GM18511 (cell line): ENCODE measurements at regions not wholly inside any gene's neighbourhood (a gene's known extent, or its start where the extent isn't known, plus 50 kb on each side); places are given as distances from the start of the nearest gene placed in this dataset.

Source experiments
- ATAC-seq: cut with Tn5 transposase; IDR thresholded peaks from one replicate; pipeline ENCODE4 v1.9.1; 2021; ENCODE audit warnings: mild to moderate bottlenecking, moderate library complexity; ENCODE audit not compliant: unreplicated experiment

- no peak for ATAC-seq
Measured at GRCh38 chr1:238089615-238090014, 198.9 kb upstream of the ZP4 start.

- ATAC-seq, result no peak
Measured at GRCh38 chr1:238088560-238089290, 198.0 kb upstream of the ZP4 start.

- ATAC-seq, result no peak
Measured at GRCh38 chr1:238073991-238074390, 183.3 kb upstream of the ZP4 start.

GRCh38 chr1:238071061-238071460 lies 180.3 kb upstream of the ZP4 start:
- ATAC-seq, result no peak

- ATAC-seq, result peak; percentile 46
Measured at GRCh38 chr1:238063454-238063853, 172.7 kb upstream of the ZP4 start.

GRCh38 chr1:238061967-238062613 lies 171.4 kb upstream of the ZP4 start:
- ATAC-seq, result peak; percentile 58

- ATAC-seq, result peak; percentile 58
Measured at GRCh38 chr1:238060061-238060460, 169.3 kb upstream of the ZP4 start.

- no peak for ATAC-seq
Measured at GRCh38 chr1:238052496-238053266, 162.0 kb upstream of the ZP4 start.

- ATAC-seq, result no peak
Measured at GRCh38 chr1:238029126-238029525, 138.4 kb upstream of the ZP4 start.

- no peak for ATAC-seq
Measured at GRCh38 chr1:238027366-238027765, 136.6 kb upstream of the ZP4 start.

GRCh38 chr1:238023137-238023536 lies 132.4 kb upstream of the ZP4 start:
- ATAC-seq, result no peak

- ATAC-seq, result no peak
Measured at GRCh38 chr1:238018214-238018613, 127.5 kb upstream of the ZP4 start.

- no peak for ATAC-seq
Measured at GRCh38 chr1:238006779-238007178, 116.1 kb upstream of the ZP4 start.

GRCh38 chr1:238005116-238005515 lies 114.4 kb upstream of the ZP4 start:
- ATAC-seq, result no peak

- ATAC-seq, result no peak
Measured at GRCh38 chr1:238001818-238002217, 111.1 kb upstream of the ZP4 start.

- ATAC-seq, result no peak
Measured at GRCh38 chr1:237999426-238000052, 108.8 kb upstream of the ZP4 start.

GRCh38 chr1:237998581-237998980 lies 107.9 kb upstream of the ZP4 start:
- no peak for ATAC-seq

GRCh38 chr1:237983496-237983895 lies 92.8 kb upstream of the ZP4 start:
- ATAC-seq, result no peak

- no peak for ATAC-seq
Measured at GRCh38 chr1:237981223-237981622, 90.5 kb upstream of the ZP4 start.

- no peak for ATAC-seq
Measured at GRCh38 chr1:237976331-237976730, 85.6 kb upstream of the ZP4 start.

GRCh38 chr1:237975903-237976302 lies 85.2 kb upstream of the ZP4 start:
- ATAC-seq, result no peak
